DMS153 (cell line): ENCODE measurements at regions not wholly inside any gene's neighbourhood (a gene's known extent, or its start where the extent isn't known, plus 50 kb on each side); places are given as distances from the start of the nearest gene placed in this dataset.
"Not testable (repeated sequence)": the region's sequence is repeated elsewhere in the genome, so short reads cannot be mapped to it uniquely, and the experiment has no call there.

Experiments used
- DNase-seq: peaks from one replicate; lab custom pipeline; 2025; lab: John Stamatoyannopoulos, UW

DNA sequence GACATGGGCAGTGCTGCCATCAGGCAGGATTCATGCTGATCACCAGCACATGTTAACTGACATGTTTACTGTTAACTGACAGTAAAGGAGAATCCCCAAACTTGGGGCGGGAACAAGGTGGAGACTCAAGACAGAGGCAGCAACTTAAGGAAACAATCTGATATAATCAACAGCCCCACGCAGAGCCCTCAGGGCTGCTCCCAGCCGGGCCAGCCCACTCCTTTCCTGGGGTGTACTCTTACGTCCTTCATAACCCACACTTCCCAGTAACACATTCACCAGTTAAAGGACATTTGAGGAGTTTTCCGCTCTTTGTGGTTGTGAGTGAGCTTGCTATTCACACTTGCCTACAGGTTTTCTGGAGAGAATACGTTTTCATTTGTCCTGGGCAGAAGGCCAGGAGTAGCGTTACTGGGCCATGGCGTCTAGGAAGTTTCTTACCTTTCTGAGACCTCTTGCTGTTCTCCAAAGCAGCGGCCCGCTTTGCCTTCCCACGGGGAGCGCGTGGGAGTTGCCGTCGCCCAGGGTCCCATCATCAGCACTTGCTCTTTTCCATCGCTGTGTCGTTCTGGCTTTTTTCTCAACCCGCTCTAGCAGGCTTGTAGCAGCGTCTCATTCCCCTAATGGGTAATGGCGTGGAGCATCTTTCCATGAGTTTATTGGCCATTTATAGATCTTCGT is 56.4 kb downstream of the FOXF2 start:
- DNase-seq: no peak

DNA sequence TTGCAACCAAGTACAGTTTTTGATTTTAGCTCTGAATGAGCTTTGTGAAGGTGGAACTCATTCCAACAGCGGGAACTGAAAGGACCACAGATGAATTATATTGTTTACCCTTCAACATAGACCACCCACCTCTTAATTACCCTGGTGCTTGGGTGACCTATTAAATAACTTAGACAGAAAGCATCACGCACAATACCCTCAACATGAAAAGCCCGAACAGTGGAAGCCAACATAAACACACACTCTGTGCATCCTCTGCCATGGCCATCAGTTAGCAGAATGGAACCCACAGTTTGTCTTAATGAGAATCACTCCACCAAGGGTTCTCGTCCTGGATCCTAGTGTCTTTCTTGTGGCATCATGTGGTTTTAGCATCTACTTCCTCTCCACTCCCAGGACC is 60.5 kb downstream of the FOXF2 start:
- no peak for DNase-seq

DNA sequence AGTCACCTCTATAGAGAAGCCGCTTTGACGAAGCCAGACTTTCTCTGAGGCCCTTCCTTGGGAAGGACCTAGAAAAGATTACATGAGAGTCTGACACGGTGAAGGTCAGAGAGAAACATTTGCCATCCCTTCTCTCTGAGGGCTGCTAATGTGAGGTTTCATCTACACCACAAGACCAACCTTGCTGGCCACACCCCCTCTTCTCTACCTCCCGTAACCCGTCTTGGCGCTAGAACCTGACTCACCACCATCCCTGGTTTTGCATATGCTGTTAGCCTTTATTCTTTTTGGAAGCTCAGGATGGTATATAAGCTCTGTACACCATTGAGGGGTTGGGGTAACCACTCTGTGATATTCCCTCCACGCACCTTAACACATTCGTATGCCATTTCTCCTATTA is 63.6 kb downstream of the FOXF2 start:
- no peak for DNase-seq

DNA sequence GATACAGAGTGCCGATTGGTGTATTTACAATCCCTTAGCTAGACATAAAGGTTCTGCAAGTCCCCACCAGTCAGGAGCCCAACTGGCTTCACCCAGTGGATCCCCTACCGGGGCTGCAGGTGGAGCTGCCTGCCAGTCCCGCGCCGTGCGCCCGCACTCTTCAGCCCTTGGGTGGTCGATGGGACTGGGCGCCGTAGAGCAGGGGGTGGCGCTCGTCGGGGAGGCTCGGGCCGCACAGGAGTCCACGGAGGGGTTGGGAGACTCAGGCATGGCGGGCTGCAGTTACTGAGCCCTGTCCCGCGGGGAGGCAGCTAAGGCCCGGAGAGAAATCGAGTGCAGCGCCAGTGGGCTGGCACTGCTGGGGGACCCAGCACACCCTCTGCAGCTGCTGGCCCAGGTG is 67.4 kb downstream of the FOXF2 start:
- DNase-seq: not testable (repeated sequence)

DNA sequence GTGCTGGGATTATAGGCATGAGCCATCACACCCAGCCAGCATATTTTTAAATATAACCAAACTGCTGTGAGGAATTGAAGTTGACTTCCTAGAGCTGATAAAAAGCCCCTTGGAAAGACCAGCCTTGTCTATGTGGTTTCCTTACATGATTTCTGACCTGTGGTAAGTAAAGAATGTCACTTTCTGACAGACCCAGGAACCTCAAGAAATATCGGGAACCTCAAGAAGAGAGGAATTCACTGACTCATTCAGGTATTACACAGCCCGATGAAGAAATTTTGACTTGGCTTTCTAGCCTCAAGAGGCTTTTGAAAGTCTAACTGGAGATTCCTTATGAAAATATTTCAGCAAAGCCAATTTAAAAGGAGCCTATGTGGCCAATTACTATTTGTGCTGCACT is 71.8 kb downstream of the FOXF2 start:
- no peak for DNase-seq

DNA sequence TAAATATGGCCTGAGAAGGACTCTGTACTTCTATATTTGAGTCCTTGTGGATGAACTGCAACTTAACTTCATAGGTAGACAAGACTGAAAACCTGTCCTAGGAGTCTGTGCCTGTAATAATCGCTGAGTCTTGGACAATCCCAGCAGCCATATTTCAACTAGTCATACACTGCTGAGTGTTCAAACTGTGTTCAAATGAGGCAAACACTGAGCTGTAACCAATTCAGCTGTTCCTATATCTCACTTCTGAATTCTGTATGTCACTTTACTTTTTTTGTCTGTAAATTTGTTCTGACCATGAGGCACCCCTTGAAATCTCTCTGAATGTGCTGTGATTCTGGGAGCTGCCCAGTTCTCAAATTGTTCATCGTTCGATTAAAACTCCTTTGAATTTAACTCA is 72.4 kb downstream of the FOXF2 start:
- DNase-seq: no peak

DNA sequence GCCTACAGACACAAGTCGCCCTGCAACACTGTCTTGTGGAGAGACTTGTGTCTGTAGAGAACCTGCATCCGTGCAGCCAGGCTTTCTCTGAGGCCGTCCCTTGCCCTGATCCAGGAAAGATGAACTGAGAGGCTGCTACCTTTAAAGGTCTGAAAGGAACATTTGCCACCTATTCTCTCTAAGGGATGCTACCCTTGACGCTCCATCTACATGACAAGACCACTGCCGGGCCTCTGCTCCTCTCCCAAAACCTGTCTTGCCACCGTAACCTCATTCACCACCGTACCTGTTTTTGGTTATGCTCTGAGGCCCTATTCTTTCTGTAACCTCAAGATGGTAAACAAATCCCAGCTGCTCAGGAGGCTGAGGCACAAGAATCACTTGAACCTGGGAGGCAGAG is 73.9 kb downstream of the FOXF2 start:
- DNase-seq: no peak

DNA sequence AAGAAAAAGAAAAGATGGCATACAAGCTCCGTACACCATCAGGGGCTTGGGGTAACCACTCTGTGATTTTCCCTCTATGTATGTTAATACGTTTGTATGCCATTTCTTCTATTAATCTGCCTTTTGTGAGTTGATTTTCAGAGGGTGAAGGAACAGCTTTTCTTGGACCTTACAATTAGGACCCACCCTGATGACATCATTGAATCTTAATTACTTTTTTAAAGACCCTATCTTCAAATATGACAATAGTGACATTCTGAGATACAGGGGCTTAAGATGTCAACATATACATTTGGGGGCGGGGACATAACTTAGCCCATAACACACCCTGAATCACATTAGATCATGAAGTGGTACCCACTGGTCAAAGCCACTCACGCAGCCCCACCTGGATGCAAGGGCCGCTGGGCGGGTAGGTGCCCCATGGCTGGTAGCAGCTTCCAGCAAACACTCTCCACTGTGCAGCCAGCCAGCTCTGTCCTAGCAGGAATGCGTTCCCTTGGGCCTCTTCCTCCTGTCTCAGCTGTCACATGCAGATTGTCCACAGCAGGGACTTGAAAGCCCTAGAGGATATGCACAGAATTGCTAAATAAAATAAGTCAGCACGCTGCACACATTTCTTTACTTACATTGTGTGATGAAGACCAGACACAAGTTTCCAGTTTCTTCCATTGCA is 74.5 kb downstream of the FOXF2 start:
- DNase-seq: no peak

DNA sequence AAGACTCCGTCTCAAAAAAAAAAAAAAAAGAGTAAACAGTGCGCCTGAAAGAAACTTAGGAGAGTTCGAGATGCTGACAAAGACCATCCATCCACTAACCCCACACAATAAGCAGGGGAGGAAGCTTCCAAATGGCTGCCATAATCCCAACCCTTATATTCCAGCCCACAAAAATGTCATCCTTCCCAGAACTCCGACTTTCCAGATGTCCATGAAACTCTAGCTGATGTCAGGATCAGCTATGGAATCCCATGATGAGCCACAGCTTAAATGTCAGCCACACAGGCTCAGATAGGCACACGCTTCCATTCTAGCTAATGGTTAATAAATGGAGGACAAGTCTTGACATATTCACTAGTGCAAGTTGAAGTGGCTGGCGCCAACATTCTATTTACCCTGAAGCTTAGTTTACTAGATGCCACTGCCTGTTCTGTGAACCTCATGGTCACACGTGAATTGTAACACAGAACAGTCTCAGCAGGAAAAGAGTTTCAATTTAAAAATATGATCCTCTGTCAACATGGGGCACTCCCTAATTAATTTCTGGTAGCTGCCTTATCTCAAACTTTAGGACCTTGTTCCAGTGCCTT is 75.5 kb downstream of the FOXF2 start:
- DNase-seq: no peak

DNA sequence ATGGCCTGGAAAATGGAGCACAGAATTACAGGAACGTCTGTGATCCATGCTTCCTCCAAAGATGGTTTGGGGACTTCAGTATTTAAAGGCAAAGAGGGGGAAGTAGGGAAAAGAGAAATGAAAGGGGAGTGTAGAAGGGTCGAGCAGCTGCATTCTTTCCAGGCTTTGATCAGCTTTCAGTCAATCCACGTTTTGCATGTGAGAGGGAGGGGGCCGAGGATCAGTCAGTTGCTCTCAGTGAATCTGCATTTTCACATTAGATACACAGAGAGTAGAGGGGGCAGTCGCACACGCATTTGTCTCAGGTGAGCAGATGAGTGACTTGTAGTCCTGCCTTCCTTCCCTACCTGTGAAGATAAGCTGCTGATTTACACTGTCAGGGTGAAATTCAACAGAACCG is 78.8 kb downstream of the FOXF2 start:
- no peak for DNase-seq

DNA sequence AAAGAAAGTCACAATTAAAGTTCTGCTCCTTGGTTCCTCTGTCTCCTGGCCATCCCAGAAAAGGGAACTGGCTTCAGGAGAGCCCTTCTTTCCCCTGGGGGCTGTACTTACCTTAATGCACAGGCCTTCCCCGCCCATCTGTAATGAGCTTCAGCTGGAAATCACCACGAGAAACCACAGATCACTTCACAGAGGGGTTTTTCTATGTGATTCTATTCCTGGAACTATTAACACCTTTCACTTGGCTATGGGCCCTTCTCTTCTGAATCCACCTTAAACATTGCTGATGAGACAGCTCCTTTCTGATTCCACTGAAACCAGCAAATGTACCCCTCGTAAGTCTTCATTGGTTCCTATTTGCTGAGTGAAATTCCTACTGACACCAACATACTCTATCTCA is 80.7 kb downstream of the FOXF2 start:
- no peak for DNase-seq

DNA sequence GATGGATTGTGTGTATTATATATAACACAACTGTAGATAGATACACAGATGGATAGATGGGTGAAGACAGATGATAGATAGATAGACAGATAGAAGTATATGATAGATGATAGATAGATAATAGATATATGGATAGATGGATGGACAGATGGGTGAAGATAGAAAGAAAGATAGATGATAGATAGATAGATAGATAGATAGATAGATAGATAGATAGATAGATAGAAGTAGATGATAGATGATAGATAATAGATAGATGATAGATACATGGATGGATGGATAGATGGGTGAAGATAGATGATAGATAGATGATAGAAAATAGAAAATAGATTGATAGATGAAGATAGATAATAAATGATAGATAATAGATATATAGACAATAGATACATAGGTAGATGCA is 83.3 kb downstream of the FOXF2 start:
- DNase-seq: no peak

DNA sequence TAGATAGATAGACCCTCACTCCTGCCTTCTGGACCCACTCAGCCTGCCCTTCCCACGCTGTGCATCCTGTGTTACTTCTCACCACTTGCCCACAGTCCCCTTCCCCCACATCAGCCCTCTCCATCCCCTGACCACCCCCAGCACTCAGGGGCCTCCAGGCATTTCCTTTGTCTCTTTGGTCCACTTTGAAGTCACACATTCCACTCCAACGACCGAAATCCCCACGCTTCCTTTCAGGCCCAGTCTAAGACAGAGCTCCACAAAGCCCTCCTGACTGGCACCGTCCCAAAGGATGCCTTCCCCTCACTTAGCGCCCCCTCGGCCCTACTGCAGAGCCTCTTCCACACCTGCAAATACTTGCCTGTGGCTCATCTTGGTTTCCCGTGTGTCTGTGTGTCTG is 83.8 kb downstream of the FOXF2 start:
- no peak for DNase-seq

DNA sequence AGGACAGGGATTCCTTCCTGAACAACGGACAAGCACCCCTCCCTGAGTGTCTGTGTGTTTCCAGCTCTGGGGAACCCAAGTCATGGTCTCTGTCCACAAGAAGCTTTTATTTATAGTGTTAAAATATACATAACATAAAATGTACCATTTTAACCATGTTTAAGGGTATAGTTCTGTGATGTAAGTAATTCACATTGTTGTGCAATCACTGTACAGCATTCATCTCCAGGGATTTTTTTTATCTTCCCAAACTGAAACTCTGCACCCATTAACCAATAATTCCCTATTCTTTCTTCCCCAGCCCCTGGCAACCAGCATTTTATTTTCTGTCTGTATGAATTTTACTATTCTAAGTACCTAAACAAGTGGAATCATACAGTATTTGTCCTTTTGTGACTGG is 84.2 kb downstream of the FOXF2 start:
- DNase-seq: no peak

DNA sequence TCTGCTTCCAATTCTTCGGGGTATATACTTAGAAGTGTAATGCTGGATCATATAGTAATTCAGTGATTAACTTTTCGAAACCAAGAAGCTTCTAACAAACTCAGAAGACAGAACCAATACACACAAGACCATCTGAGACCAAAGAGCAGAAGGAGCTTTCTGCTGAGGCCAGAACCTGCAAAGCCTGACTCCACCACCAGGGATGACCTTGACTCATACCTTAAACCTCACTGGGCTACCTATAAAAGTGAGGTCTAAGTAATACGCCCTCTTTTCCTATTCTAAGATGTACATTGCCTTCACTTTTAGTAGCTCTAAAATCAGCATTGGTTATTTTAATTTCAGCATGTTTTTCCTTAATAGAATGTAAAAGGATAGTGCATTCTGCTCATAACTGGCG is 84.8 kb downstream of the FOXF2 start:
- no peak for DNase-seq

DNA sequence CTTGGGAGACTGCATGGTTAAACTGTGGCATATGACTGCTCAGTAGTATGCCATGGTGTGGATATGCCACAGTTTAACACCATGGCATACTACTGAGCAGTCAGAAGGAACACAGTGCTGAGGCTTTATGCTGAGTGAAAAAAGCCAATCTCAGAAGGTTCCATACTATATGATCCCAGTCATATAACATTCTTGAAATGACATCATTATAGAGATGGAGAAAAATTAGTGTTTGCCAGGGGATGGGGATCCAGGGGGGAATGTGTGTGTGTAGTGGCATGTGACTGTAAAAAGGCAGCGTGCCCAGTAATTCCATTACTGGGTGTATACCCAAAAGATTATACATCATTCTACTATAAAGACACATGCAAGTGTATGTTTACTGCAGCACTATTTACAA is 85.8 kb downstream of the FOXF2 start:
- DNase-seq: no peak

DNA sequence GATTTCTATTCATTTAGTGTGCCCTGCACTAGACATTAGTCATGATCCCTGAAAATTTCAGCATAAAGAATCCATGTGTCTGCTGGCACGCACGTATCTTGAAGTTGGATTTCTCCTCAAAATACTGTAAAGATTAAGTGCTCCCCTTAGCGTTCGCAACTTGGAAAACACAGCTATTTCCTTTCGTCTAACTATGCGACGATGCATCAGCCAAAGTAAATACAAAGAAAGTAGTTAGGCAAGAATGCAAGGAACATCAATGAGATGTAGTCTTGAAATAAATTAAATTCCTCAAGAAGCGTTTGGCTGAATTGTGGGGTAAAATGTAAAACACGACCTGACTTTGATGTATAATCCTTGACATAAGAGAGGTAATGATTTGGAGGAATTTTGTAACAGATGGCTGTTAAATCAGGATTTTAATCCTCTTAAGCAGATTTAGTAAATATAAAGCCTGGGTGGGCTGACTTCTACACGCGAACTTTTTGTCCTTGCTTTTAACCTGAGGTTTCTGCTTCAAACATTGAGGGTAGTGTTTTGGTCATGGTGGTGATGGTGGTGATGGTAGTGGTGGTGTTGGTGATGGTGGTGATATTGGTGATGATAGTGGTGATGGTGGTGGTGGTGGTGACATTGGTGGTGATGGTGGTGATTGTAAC is 88.2 kb downstream of the FOXF2 start:
- no peak for DNase-seq

DNA sequence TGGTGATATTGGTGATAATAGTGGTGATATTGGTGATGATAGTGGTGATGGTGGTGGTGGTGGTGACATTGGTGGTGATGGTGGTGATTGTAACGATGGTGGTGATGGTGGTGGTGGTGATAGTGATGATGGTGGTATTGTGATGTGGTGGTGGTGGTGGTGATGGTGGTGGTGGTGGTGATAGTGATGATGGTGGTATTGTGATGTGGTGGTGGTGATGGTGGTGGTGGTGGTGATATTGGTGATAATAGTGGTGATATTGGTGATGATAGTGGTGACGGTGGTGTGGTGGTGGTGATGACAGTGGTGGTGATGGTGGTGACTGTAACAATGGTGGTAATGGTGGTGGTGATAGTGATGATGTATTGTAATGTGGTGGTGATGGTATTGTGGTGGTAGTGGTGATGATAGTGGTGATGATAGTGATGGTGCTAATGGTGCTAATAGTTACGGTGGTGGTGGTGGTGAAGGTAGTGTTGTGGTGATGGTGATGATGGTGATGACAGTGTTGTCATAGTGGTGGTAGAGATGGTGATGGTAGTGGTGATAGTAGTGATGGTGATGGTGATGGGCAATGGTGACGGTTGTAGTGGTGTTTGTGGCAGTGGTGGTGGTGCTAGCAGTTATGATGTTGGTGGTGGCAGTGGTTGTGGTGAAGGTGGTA is 88.9 kb downstream of the FOXF2 start:
- DNase-seq: not testable (repeated sequence)

DNA sequence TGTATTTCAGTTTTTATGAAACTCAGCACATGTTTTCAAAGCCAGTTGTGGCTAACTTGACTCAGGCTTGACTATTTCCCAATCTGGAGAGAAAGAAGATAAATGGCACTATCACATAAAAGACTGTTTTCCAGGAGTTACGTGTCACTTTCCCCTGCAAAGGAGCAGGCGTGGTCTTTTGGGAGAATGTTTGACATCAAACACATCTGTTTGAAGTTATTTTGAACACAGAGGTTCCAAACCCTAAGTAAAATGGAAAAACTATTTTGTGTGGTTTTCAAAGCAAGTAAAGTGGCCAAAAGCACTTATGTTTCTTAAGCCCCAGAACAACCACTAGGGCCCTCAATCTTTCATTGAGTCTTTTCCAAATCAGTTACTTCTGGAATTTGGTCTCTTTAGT is 89.7 kb downstream of the FOXF2 start:
- DNase-seq: no peak

DNA sequence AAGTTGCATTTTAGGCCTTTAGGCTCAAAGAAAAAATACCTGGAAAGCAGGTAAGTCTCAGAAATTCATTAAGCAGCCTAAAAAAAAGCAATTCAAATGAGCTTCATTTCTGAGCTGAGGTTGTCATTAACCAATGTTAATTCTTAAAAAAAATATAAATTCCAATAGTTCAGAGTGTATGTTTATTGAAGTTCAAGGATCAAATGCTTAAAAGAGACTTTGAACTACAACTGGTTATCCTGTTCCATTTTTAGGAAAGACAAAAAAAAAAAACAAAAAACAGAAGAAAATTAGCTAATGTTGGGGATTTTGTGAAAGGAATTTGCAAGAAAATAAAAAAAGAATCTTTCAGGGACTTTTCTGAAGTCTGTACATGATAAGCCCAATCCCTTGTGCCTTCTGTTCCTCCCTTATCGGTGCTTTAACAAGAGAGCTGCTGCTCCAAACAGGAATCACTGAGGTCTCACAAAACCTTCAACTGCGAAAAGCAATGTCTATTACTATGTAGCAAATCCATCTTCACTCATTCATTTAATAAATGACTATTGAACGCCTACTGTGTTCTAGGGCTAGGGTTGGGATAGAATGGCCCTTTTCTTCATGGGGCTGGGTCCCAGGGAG is 90.3 kb downstream of the FOXF2 start:
- DNase-seq: no peak

DNA sequence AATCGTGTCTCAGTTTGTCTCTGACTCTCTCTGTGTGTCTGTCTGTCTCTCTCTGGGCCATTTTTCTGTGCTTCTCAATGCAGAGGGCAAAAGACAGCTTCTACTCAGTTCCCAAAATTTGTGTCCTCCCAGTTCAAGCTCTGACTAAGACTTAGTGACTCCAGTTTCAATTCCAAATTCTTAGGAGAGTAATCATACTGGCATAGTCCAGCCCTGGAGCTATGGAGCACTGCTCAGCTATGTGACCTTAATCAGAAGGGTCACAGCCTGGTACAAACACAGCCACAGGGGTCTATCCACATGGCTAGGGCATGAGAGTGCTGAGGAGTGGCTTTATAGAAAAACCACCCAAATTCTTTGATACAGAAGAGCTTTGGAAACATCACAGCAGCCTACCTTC is 91.9 kb downstream of the FOXF2 start:
- no peak for DNase-seq
